ENCODE measurements at regions not wholly inside any gene's neighbourhood (a gene's known extent, or its start where the extent isn't known, plus 50 kb on each side); places are given as distances from the start of the nearest gene placed in this dataset.
"Not testable (repeated sequence)": the region's sequence is repeated elsewhere in the genome, so short reads cannot be mapped to it uniquely, and the experiment has no call there.

DNA sequence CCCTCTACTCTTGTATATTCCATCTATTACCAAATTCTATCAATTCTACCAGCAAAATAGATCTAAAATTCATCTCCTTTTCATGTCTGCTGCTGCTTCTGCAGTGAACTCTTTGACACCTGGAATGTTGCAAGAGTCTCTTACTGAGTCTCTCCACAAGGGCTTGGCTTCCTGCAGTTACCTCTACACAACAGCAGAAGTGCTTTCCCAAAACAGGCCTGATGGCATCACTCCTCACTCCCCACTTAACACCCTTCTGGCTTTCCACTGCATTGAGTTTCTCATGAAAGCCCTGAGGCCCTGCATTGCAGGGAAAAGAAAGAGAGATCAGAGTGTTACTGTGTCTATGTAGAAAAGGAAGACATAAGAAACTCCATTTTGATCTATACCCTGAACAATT, 78.8 kb upstream of the CDC42EP3 start:
- not testable (repeated sequence) for TF ChIP-seq POLR2AphosphoS5 (IDR thresholded peaks at IDR 0.05; ENCODE audit: low read depth, low read length); POLR2A (IDR thresholded peaks at IDR 0.05; ENCODE audit: low read depth, low read length); TAF1 (IDR thresholded peaks at IDR 0.05; ENCODE audit: borderline replicate concordance, low read depth, low read length)

Data from GM12892 (cell line).